T-helper 2 cell treated with Interferon-gamma antibody and Interleukin-4, amounts not matched to agents 5 μg/mL and 100 μg/mL, for 36 hours (primary cell): ENCODE measurements at regions not wholly inside any gene's neighbourhood (a gene's known extent, or its start where the extent isn't known, plus 50 kb on each side); places are given as distances from the start of the nearest gene placed in this dataset.

Experiments
- DNase-seq: peaks from one replicate; pipeline ENCODE4 v3.0.0; 2021; ENCODE audit warnings: low spot score
- H3K27ac Mint-ChIP-seq: one replicate; pipeline ENCODE4 v1.8.0; 2021; ENCODE audit warnings: mild to moderate bottlenecking, mixed read lengths
- H3K27me3 Mint-ChIP-seq: one replicate; pipeline ENCODE4 v1.8.0; 2021; ENCODE audit warnings: low read depth, mixed read lengths
- H3K36me3 Mint-ChIP-seq: one replicate; pipeline ENCODE4 v1.8.0; 2021; ENCODE audit warnings: low read depth, mixed read lengths
- H3K4me1 Mint-ChIP-seq: one replicate; pipeline ENCODE4 v1.8.0; 2021; ENCODE audit warnings: low read depth, mixed read lengths
- H3K4me3 Mint-ChIP-seq: one replicate; pipeline ENCODE4 v1.8.0; 2022; ENCODE audit warnings: mild to moderate bottlenecking, moderate library complexity, mixed read lengths
- H3K9me3 Mint-ChIP-seq: one replicate; pipeline ENCODE4 v1.8.0; 2021; ENCODE audit warnings: mixed read lengths

DNA sequence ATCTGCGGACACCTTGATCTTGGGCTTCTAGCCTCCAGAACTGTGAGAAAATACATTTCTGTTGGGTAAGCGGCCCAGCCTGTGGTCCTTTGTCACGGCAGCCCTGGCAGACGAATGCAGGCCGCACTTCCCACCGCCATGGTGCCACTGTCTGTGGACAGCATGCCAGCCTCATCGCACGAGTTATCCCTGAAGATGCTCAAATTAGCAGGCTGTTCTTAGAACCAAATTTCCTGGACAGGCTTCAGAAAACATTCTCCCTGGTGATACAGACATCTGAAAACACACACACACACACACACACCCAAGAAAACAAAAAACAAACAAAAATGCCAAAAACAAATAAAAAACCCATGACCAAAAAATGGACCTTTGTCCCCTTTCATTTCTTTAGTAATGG, 343.5 kb upstream of the GATB start:
- peaks cover 27% of the 10 kb centered on the region for H3K9me3 Mint-ChIP-seq
- no peak for DNase-seq
- peaks cover 48% of the 10 kb centered on the region for H3K4me1 Mint-ChIP-seq
- no peak overlapping the region for H3K27ac Mint-ChIP-seq
- H3K4me3 Mint-ChIP-seq: no peak overlapping the region
- H3K27me3 Mint-ChIP-seq: no peaks in the 10 kb centered on the region
- H3K36me3 Mint-ChIP-seq: peaks cover 31% of the 10 kb centered on the region

DNA sequence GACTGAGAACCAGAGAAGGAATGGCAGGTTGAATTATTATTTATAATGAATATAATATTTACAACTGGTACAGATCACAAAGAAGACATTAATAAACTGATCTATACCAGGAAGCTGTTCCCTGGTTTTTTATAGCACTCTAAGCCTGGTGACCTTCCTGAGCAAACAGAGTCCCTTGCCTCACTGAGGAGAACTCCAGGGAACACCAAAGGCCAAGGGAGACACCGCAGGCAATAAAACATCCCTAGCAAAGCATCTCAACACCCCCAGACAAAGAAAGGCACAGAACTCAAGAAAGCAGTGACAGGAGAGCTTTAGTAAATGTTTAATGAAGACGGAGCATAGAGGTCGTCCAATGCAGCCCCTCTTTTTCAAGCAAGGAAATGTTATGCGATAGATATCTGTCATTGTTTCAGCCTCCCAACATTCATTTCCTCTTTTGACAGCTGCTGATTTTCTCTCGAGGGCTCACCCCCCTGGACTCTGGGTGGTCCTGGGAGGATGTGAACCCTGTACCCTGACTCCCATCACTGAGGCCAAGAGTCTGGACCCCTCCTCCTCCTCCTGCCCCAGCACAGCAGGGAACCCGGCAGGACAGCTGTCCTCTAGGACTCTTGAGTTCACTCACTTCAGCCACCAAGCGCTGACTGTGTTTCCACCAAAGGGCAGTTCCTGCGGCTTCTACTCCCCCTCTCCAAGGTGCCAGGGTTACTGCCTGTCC, 342.5 kb upstream of the GATB start:
- Mint-ChIP-seq H3K27ac (peak overlapping the region; percentile 6), H3K27me3 (no peaks in the 10 kb centered on the region), H3K4me3 (no peak overlapping the region), H3K36me3 (peaks cover 34% of the 10 kb centered on the region), H3K4me1 (peaks cover 57% of the 10 kb centered on the region), H3K9me3 (peaks cover 27% of the 10 kb centered on the region)
- DNase-seq: no peak

DNA sequence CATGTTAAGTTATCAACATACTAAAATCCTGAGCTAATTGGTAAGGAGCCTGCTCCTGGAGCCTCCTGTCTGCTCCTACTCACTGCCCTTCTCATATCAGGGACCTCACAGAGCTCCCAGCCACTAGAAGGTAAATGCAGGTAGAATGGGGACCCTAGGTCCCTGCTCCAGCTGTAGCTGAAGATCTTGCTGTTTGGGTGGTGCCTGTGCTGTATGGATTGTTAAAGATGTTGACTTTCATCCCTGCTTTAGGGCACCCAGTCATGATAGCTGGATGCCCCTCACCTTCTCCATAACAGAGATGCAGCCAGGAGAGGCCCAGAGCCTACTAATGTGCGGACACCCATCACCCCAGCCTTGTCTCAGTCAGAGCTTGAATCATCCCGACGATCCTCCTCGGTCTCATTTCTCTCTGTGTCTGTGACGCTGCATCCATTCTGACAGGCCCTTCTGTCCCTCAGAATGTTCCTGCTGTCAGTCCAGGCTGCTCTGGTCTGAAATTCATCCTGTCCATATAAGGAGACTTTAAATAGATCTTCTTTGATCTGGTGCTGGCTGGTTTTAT, 341.7 kb upstream of the GATB start:
- Mint-ChIP-seq H3K9me3 (peaks cover 27% of the 10 kb centered on the region), H3K4me1 (peaks cover 60% of the 10 kb centered on the region), H3K4me3 (peak overlapping the region; percentile 22), H3K27ac (peak overlapping the region; percentile 50), H3K36me3 (peaks cover 34% of the 10 kb centered on the region), H3K27me3 (no peaks in the 10 kb centered on the region)
- DNase-seq: no peak

DNA sequence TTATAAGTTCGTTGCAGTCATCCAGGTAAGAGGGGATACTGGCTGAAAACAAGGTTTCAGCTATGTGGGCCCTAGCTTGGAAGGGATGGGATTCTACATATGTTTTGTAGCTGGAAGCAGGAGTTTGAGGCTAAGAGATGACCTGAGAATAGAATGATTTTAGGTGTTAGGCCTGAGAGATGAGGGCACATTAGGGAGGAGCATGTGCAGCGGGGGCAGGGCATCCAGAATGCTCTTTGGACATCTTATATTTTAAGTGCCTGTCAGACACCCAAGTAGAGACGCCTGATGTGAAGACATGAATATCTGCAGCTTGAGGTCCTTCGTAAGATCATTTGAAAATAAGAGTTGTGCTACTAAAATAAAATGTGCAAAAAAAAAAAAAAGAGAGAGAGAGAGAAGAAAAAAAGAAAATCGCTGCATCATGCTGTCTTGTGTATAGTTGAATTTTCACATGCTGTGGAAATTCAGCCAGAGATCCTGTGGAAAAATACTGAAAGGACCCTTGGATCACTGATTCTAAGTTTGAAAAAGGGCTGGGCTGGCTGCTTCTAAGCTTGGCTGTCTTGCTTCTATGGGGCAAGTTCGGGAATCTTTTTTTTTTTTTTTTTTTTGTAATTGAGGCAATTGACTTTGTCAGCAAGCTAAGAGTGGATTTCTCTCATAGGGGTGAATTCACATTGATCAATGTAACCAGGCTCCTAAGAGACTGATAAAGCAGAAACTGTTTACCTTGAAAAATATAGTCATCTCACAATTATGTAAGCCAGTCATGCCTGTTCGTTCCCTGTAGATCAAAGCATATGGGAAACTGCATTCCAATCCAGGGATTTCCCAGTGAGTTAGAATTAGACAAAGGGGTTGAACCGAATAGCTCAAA, 341.0 kb upstream of the GATB start:
- no peak for DNase-seq
- Mint-ChIP-seq H3K36me3 (peaks cover 34% of the 10 kb centered on the region), H3K27me3 (no peaks in the 10 kb centered on the region), H3K9me3 (peaks cover 27% of the 10 kb centered on the region), H3K27ac (peak overlapping the region; percentile 100), H3K4me3 (peak overlapping the region; percentile 87), H3K4me1 (peaks cover 62% of the 10 kb centered on the region)

DNA sequence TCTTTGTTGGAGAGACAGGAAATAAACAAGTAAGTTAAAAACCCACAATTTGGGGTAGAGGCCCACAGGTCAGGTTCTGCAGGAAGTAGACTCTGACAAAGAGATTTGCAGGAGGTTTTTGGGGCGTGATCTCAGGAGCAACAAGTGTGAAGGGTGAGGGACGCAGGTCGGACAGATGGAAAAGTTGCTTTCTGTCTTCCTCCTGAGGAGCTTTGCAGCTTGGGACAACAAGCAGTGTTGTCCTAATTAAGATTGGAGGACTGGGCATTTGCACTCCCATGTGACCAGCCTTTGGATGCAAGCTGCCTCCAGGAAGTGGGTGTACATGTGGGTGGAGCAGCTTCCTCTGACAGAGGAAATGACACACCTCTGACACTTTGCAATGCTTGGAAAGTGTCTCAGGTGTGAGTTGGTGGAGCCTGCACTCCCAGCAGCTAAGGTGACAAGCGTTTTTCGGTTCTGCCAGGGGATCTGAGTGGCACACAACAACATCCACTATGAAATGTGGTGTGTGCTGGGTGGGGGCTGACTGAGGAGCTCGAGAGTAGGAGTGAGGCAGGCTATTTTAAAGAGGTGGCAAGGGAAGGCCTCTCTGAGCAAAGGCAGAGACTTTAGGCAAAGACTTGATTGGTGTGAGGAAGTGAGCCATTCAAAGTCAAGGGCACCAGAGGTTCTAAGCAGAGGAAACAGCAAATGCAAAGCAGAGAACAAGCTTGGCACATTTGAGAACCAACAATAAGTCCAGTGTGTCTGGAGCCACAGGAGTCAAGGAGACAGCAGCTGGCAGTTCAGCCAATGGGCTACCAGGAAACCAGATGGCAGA, 339.8 kb upstream of the GATB start:
- peak; percentile 70 for DNase-seq
- H3K4me1 Mint-ChIP-seq: peaks cover 58% of the 10 kb centered on the region
- H3K4me3 Mint-ChIP-seq: peak overlapping the region; percentile 87
- H3K27ac Mint-ChIP-seq: peak overlapping the region; percentile 100
- no peaks in the 10 kb centered on the region for H3K27me3 Mint-ChIP-seq
- peaks cover 19% of the 10 kb centered on the region for H3K9me3 Mint-ChIP-seq
- peaks cover 34% of the 10 kb centered on the region for H3K36me3 Mint-ChIP-seq

GRCh38 chr4:152099981-152100378, 339.2 kb upstream of the GATB start:
- H3K27ac Mint-ChIP-seq: peak overlapping the region; percentile 100
- H3K4me3 Mint-ChIP-seq: peak overlapping the region; percentile 87
- H3K27me3 Mint-ChIP-seq: no peaks in the 10 kb centered on the region
- peaks cover 19% of the 10 kb centered on the region for H3K9me3 Mint-ChIP-seq
- DNase-seq: no peak
- H3K36me3 Mint-ChIP-seq: peaks cover 34% of the 10 kb centered on the region
- peaks cover 59% of the 10 kb centered on the region for H3K4me1 Mint-ChIP-seq

- H3K27me3 Mint-ChIP-seq: no peaks in the 10 kb centered on the region
- no peak for DNase-seq
- peak overlapping the region; percentile 87 for H3K4me3 Mint-ChIP-seq
- peaks cover 59% of the 10 kb centered on the region for H3K4me1 Mint-ChIP-seq
- H3K36me3 Mint-ChIP-seq: peaks cover 32% of the 10 kb centered on the region
- H3K9me3 Mint-ChIP-seq: peaks cover 19% of the 10 kb centered on the region
- H3K27ac Mint-ChIP-seq: peak overlapping the region; percentile 100
Observed at GRCh38 chr4:152099555-152099954, 338.7 kb upstream of the GATB start.

DNA sequence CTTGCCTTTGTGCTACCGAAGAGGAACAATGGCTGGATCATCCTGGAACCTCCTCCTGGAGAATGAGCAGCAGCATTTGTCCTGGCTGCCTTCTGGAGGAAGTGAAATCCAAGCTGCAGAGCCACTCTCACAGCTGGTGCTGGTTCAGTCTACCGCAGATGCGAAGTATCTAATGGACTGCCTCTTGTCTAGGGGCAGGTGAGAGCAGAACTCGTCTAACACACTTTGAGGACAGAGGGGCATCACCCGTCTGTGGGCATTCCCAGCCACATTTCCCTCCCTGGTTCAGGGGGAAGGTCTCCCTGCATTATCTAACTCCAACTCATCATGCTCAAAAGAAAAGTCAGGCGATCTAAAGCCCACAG, 338.2 kb upstream of the GATB start:
- no peak for DNase-seq
- Mint-ChIP-seq H3K27me3 (no peaks in the 10 kb centered on the region), H3K36me3 (peaks cover 34% of the 10 kb centered on the region), H3K4me1 (peaks cover 61% of the 10 kb centered on the region), H3K4me3 (peak overlapping the region; percentile 87), H3K27ac (peak overlapping the region; percentile 100), H3K9me3 (peaks cover 19% of the 10 kb centered on the region)

GRCh38 chr4:152098365-152099060, 337.7 kb upstream of the GATB start:
- no peak for DNase-seq
- Mint-ChIP-seq H3K4me3 (no peak overlapping the region), H3K36me3 (peaks cover 33% of the 10 kb centered on the region), H3K27ac (peak overlapping the region; percentile 100), H3K9me3 (peaks cover 19% of the 10 kb centered on the region), H3K4me1 (peaks cover 64% of the 10 kb centered on the region), H3K27me3 (no peaks in the 10 kb centered on the region)

GRCh38 chr4:152097371-152097770, 336.6 kb upstream of the GATB start:
- no peaks in the 10 kb centered on the region for H3K27me3 Mint-ChIP-seq
- peaks cover 26% of the 10 kb centered on the region for H3K36me3 Mint-ChIP-seq
- peaks cover 58% of the 10 kb centered on the region for H3K4me1 Mint-ChIP-seq
- no peak overlapping the region for H3K4me3 Mint-ChIP-seq
- DNase-seq: no peak
- peak overlapping the region; percentile 82 for H3K27ac Mint-ChIP-seq
- H3K9me3 Mint-ChIP-seq: peaks cover 19% of the 10 kb centered on the region

GRCh38 chr4:152095701-152096070, 334.9 kb upstream of the GATB start:
- H3K4me1 Mint-ChIP-seq: peaks cover 49% of the 10 kb centered on the region
- H3K4me3 Mint-ChIP-seq: no peak overlapping the region
- H3K9me3 Mint-ChIP-seq: peaks cover 7% of the 10 kb centered on the region
- H3K36me3 Mint-ChIP-seq: peaks cover 13% of the 10 kb centered on the region
- H3K27me3 Mint-ChIP-seq: no peaks in the 10 kb centered on the region
- DNase-seq: no peak
- no peak overlapping the region for H3K27ac Mint-ChIP-seq

DNA sequence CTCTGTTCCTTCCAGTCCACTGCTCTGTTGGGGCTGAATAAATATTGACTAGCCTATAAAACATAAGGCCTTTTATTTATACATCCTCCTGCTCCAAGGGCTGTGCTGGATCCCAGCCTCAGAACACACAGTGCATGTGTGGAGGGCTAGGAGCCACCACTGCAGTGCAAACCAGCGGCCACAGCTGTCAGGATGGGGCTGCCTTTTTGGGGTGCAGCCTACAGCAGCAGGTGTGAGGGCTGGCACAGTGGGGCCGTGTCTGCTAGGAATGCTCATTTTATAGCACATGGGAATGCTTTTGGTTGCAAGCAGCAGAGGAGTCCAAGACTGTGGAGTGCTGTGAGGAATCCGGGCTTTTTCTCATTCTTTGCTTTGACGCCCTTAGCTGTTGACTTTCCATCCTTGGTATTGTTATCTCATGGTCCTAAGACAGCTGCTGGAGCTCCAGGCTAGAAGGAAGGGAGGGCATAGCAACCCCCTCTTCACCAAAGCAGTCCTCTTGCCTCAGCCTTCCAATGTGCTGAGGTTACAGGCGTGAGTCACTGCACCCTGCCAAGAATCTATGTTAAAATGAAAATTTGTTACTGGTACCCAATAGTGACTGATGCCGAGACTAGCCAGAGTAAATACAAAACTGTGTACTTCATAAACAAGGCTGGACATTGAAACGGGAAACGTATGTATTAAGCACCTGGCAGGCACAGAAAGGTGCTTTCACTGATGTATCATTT, 334.3 kb upstream of the GATB start:
- Mint-ChIP-seq H3K4me1 (peaks cover 46% of the 10 kb centered on the region), H3K4me3 (no peak overlapping the region)

GRCh38 chr4:152091405-152091804, 330.6 kb upstream of the GATB start:
- H3K4me1 Mint-ChIP-seq: peaks cover 32% of the 10 kb centered on the region
- DNase-seq: no peak

More for the DNA sequence above, 334.3 kb upstream of the GATB start:
- H3K36me3 Mint-ChIP-seq: peaks cover 11% of the 10 kb centered on the region
- no peak for DNase-seq
- H3K27me3 Mint-ChIP-seq: no peaks in the 10 kb centered on the region
- peaks cover 2% of the 10 kb centered on the region for H3K9me3 Mint-ChIP-seq
- H3K27ac Mint-ChIP-seq: no peak overlapping the region

More at GRCh38 chr4:152091405-152091804, 330.6 kb upstream of the GATB start:
- H3K4me3 Mint-ChIP-seq: no peak overlapping the region
- H3K27ac Mint-ChIP-seq: no peak overlapping the region
- no peaks in the 10 kb centered on the region for H3K9me3 Mint-ChIP-seq
- H3K36me3 Mint-ChIP-seq: peaks cover 8% of the 10 kb centered on the region
- no peaks in the 10 kb centered on the region for H3K27me3 Mint-ChIP-seq
